RWPE1 (cell line): ENCODE measurements at regions not wholly inside any gene's neighbourhood (a gene's known extent, or its start where the extent isn't known, plus 50 kb on each side); places are given as distances from the start of the nearest gene placed in this dataset.

ENCODE experiments used
- CTCF ChIA-PET: fragments of 350-600 bp; sonication (Branson Sonifier 250); formaldehyde crosslinking; extraction: SDS; loops from one replicate; lab custom pipeline; 2021; lab: Yijun Ruan, JAX
- POLR2A ChIA-PET: fragments of 400-600 bp; formaldehyde crosslinking; extraction: SDS; loops from one replicate; lab custom pipeline; 2020; ENCODE audit warnings: antibody characterized with exemption; ENCODE audit not compliant: low non-redundant PET; lab: Yijun Ruan, JAX
- DNase-seq: peaks from one replicate; pipeline ENCODE4 v3.0.0; 2012; ENCODE audit warnings: low spot score
- H3K27ac ChIP-seq: fragments of 450-650 bp; 2 replicates; pipeline ENCODE4 v1.5.1; 2017
- CTCF ChIP-seq: fragments of 450-650 bp; conservative IDR thresholded peaks from 2 replicates; pipeline ENCODE4 v1.5.1; 2017; ENCODE audit warnings: low read depth, mild to moderate bottlenecking

DNA sequence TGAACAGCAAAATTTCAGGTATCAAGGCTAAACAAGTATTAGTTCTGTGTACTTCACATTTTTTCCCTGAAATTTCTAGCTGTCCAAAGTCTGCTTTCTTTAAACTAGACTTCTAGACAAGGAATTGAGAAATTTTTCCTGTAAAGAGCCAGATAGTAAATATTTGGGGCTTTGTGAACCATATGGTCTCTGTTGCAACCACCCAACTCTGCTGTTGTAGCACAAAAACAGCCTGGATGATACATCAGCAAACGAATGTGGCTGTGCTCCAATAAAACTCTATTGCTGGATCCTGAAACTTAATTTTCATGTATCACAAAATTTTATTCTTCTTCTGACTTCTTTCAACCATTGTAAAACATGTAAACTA lies 96.0 kb upstream of the SLC38A4 start:
- ChIA-PET CTCF (no interaction called here), POLR2A (no interaction called here)
- no peak overlapping the region for H3K27ac ChIP-seq
- TF ChIP-seq CTCF = no peak
- no peak for DNase-seq

- POLR2A ChIA-PET = no interaction called here
These were observed 100.7 kb upstream of the SLC38A4 start for GRCh38 chr12:46926526-46926925.

GRCh38 chr12:46930101-46930500 lies 104.3 kb upstream of the SLC38A4 start:
- no peak for DNase-seq
- TF ChIP-seq CTCF = no peak
- ChIA-PET POLR2A (no interaction called here), CTCF (interaction anchor here (0.6 to 0.8 kb wide), 2 partner anchors 175 to 805 kb away, joined by 5 to 7 read pairs; no protein-coding TSS in a partner anchor)
- H3K27ac ChIP-seq = no peak overlapping the region

More at GRCh38 chr12:46926526-46926925, 100.7 kb upstream of the SLC38A4 start:
- no peak for DNase-seq
- TF ChIP-seq CTCF = no peak
- CTCF ChIA-PET = interaction anchor here (0.5 to 0.7 kb wide), 2 partner anchors 607 to 805 kb away, joined by 3 read pairs; no protein-coding TSS in a partner anchor
- H3K27ac ChIP-seq = no peak overlapping the region

GRCh38 chr12:46933947-46934346 lies 108.2 kb upstream of the SLC38A4 start:
- DNase-seq = peak; percentile 43
- CTCF ChIA-PET = interaction anchor here (0.7 to 1.5 kb wide), 4 partner anchors 87 to 814 kb away, joined by 3 to 6 read pairs (median 3); no protein-coding TSS in a partner anchor
- TF ChIP-seq CTCF = peak; percentile 74
- POLR2A ChIA-PET = no interaction called here
- H3K27ac ChIP-seq = no peak overlapping the region

- no peak overlapping the region for H3K27ac ChIP-seq
- no peak for DNase-seq
- 0 out of 2 replicates have a peak, but pooled peaks have one; percentile 32 for TF ChIP-seq CTCF
- ChIA-PET CTCF (interaction anchor here (0.6 to 1.5 kb wide), 3 partner anchors 86 to 267 kb away, joined by 3 to 4 read pairs (median 3); no protein-coding TSS in a partner anchor), POLR2A (interaction anchor here (0.5 kb wide), 1 partner anchor 806 kb away, joined by 3 read pairs; no protein-coding TSS in a partner anchor)
These were observed 108.7 kb upstream of the SLC38A4 start for GRCh38 chr12:46934374-46935111.

GRCh38 chr12:46935271-46935847 lies 109.6 kb upstream of the SLC38A4 start:
- no peak overlapping the region for H3K27ac ChIP-seq
- POLR2A ChIA-PET = no interaction called here
- CTCF ChIA-PET = interaction anchor here (0.6 kb wide), 2 partner anchors 74 to 268 kb away, joined by 3 to 4 read pairs; no protein-coding TSS in a partner anchor
- no peak for DNase-seq
- TF ChIP-seq CTCF = no peak
